NCI-H2227 (cell line): ENCODE measurements at regions not wholly inside any gene's neighbourhood (a gene's known extent, or its start where the extent isn't known, plus 50 kb on each side); places are given as distances from the start of the nearest gene placed in this dataset.
A peak's percentile ranks its signal among the peaks of the same experiment; 100 is the strongest.
"Not testable (repeated sequence)": the region's sequence is repeated elsewhere in the genome, so short reads cannot be mapped to it uniquely, and the experiment has no call there.

Source experiments
- DNase-seq: peaks from one replicate; lab custom pipeline; 2025; ENCODE audit not compliant: unreplicated experiment; lab: John Stamatoyannopoulos, UW

DNA sequence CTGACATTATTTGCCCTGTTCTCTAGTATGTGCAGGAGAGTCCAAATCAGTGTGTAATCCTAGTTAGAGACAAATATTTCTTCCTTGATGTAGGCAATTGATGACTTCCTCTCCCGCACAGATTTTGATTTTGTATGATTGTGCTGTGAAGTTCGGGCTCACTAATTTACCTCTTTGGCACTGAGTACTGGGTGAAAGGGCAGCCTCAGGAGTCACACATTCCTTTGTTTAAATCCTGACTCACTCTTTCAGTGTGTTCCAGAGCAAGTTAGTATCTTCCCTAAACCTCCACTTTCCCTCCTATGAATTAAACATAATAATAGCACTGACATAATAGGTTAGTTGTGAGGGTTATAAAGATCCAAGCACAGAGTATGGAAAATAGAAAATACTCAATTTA, 269.7 kb downstream of the ISL1 start:
- no peak for DNase-seq

DNA sequence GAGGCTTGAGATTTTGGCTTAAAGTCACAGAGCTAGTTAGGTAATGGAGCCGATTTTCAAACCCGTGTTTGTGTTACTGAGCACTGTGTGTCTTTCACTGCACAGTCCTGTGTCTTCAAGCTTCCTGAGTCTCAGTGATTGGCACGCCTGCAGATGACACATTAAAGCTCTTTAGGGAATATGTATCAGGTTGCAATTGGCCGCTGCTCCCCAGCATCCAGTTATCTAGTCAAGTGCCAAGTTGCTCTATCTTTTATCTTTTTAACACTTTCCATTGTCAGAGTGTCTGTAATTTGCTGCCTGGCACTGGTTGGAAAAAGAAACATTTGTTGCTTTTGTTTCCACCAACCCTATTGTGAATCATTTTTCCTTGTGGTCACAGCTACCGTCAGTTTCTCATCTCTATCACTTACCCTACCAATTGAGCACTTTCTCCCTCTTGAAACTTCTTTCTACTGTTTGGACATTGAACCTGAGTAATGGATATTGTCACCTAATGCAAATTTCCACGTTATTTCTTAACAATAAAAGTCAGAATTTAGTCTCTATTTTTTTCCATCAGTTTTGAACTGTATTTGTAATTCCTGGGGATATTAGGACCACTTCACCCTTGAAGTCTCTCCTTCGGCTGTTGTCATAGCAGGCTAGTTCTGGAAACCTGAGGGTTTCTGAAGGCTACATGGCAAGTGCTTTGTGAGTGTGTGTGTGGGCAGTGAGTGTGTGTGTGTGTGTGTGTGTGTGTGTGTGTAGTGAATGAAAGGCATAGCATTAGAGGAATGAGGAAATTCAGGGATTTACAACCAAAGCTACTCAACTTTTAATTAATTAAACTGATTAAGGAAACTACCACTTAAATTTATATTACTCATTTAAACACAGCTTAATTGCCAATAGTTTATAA, 274.3 kb downstream of the ISL1 start:
- no peak for DNase-seq

DNA sequence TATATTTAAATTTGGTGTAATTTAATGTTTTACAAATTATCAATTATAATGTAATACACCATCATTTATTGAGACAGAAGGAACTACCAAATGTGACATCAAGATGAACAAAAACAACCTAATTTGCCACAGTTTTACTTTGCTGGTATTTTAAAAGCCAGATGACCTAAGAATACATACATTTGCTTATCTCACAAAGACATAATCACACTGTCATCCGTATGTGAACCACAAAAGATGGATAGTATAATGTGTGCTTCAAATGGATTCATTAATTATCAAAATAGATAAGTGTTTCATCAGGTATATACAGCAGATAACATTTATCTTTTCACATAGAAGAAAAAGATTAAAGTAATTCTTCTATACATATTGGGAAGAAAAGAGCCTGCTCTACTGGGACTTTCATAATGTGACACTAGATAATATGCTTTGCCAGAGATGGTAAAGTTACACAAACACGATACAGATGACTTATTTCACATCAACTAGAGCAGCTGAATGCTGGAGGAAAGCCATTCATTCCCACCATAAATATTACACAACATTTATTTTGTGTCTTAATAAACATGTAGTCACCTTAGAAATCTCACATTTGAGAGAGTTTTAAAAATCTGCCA, 278.5 kb downstream of the ISL1 start:
- no peak for DNase-seq

DNA sequence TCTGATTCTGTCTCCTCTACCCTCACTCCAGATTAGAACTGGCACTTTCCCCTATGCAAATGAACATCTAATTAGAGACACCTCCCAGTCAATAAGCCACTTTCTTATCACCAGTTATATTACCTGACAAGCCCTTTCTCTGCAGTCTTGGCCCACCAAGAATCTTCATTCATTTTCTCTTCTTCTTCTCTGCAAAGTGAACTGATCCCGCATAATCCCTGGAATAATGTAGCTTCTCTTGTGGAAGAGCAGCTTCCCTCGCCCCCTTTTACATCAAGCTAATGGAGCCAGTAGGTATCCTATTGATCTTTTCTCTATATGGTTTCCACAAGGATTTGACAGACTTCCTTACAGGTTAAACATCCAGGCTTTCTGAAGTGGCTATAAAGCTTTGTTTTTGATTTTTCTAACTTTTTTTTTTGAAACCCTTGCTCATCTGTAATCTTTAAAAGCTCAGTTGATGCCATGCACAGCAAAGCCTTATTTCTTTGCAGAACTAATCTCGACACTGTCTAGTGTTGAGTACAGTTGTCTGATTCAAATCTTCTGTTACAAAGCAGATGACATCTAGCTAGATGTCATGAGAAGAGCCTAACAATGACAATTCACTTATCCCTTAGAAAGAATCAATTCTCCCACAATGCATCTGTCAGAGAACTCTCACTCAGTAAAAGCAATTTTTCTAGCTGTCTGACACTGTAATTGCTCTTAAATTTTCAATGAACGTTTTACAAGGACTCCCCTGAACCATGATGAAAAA, 281.4 kb downstream of the ISL1 start:
- peak; percentile 19 for DNase-seq

DNA sequence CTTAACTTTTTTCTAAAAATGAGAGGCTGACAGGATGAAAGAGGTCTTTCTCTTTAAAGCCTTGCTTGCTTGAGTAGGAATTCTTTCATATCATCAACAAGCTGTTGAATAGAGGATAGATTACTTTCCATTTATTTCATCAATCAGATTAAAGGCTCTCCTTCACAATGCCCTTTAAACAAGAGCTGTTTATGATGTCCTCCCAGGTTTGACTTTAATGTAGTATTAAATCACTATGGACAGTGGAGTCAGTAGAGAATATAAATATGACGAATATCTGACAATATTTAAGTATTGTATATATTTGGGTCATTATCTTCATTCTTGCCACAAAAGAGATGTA, 282.0 kb downstream of the ISL1 start:
- DNase-seq: no peak

DNA sequence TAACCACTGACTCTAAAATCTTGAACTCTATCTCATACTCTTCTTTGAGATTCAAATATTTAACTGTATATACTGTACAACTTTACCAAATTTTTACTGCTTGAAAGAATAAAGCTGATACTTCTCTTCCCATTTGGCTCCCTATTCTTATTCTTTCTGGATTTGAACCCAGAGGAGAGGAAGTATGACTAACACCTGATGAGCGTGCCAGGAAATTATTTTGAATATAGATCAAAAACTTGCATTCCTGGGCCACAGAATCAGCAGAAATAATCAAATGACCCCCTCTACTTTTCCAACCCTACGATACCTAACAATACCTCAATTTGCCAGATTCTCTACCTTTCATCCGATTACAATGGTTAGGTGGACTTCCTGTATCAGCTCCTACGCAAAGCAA, 285.8 kb downstream of the ISL1 start:
- DNase-seq: no peak

DNA sequence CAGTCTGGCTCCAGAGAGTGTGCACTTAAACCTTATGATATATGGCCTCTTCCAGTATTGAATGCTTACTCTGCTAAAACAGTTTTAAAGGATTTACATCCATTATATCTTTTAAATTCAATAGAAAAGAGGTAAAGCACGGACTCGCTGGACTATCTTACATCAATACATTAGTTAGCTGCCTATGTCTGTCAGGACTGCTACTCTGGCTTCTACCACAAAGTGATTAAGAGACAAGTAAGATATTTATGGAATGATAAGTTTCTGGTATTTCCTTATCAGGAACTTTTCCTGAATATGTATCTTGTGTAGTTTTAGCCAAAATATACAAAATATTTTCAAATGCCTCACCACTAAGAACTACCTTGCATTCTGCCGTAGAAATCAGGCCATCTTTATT, 295.1 kb downstream of the ISL1 start:
- no peak for DNase-seq

DNA sequence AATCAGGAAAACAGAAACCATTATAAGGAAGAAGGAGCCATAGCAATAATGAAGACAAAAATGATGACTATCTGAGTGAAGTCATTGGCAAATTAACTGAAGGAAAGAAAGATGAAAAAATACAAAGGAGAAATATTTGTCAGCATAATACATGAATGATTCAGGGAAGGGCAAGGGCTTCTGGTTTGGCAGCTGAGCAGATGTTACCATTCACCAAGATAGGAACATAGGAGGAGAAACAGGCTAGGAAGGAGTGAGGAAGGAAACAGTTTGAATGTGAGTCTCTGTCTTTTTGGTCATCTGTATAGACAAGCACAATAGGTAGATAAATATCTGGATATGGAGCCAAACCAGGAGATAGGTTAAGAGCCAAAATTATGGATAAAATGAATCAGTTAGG, 296.0 kb downstream of the ISL1 start:
- no peak for DNase-seq

DNA sequence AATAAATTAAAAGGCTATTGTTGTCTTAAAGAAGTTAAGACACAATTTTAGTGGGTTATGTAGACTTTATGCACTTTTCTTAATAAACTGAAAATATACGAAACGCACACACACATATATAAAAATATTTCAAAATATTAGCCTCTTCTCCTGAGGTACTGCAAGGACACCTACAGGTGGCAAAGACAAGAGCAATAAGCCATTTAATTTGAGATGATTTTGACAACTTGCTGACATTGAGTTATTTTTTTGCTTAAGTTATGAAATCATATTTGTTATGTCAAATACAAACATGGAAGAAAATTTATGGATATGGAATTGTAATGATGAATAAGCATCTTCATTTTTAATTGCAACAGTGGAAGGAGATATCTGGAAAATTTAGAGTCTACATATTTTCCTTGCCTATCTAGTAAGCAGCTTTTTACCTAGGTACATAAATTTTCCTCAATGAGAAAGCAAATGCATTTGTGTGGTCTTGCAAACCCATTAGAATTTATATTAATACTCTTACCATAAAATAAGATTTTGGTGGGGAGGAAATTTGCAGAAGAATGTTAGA, 301.6 kb downstream of the ISL1 start:
- no peak for DNase-seq

DNA sequence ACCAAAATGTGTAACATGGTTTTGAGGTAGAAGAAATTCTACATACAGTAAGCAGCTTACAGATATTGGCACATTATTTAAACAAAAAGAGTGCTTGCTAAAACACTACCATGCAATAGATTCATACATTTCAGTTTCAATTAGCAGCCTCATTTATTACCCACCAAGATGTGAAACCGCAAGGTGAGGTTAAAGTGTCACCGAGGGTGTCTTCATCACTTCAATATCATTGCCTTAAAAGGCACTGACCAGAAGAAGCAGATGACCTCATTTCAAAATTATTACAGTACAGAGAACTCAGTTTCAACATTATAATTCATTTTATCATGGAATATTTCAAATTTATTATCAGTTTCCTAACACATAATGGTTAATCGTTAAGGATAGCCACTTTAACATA, 302.2 kb downstream of the ISL1 start:
- DNase-seq: no peak

DNA sequence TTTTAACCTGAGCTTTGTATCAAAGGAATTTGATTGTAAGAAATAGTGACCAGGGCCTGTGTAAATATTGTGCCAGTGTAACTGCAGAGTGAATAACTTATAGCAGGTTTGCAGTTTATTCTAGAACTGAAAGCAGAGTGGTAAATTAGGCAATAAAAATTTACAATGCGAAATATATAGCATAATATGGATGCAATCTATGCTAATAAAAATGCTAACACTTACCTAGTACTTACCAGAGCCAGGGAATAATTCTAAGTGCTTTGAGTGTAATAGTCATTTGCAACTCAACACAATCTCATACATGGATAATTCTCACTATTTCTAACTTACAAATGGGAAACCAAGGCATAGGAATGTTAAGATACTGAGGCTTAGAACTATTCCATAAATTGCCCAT, 303.4 kb downstream of the ISL1 start:
- no peak for DNase-seq

DNA sequence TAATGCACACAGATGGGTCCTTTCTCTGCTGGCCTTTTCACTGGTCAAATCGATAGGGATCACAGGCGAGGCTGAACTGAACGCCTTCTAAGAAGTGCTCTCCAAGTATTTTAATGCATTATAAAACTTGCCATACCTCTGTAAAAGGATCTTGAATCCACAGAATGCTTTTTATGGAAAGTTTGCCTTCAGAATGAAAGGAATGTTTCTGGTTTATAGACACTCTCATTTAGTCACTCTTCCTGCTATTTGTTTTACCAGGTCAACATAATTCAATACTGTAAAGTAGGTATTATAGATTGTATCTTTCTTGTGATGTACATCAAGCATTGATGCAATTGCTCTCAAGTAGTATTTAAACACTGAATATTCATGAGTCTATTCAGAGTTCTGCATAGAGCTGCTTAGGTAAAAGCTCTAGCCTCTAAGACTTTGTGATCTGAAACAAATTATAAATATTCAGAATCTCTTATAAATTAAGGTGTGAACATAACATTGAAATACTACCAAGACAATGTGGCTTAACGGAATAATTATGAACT, 308.4 kb downstream of the ISL1 start:
- no peak for DNase-seq

DNA sequence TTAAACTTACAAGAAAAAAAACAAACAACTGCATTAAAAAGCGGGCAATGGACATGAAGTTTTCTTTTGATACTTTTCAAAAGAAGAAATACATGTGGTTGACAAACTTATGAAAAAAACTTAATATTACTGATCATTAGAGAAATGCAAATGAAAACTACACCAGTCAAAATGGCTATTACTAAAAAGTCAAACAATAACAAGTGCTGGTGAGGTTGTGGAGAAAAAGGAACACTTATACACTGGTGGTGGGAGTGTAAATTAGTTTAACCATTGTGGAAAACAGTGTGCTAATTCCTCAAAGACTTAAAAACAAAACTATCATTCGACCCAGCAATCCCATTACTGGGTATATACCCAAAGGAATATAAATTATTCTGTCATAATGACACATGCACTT, 311.6 kb downstream of the ISL1 start:
- no peak for DNase-seq

DNA sequence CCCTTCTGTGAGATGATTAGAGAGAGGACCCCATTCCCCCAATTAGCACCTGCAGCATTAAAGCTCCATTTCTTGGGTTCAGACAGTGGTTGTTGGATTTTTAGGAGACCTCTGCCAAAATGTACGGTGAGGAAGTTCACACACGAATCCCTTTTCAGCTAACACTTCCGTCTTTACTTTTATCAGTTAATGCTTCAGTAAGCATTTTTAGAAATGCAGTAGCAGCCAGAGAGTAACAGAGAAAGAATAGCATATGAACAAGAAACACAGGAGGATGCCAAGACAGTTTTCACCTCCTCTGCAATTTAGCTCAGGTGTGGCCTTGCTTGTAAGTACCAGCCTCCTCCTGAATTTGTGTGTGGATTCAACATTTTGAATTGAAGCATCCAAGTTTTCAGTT, 312.9 kb downstream of the ISL1 start:
- DNase-seq: no peak

DNA sequence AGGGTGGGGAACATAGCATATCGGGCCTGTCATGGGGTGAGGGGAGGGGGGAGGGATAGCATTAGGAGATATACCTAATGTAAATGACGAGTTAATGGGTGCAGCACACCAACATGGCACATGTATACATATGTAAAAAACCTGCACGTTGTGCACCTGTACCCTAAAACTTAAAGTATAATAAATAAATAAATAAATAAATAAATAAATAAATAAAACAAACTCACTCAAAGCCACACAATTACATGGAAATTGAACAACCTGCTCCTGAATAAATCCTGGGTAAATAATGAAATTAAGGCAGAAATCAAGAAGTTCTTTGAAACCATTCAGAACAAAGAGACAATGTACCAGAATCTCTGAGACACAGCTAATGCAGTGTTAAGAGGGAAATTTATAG, 318.8 kb downstream of the ISL1 start:
- DNase-seq: not testable (repeated sequence)

DNA sequence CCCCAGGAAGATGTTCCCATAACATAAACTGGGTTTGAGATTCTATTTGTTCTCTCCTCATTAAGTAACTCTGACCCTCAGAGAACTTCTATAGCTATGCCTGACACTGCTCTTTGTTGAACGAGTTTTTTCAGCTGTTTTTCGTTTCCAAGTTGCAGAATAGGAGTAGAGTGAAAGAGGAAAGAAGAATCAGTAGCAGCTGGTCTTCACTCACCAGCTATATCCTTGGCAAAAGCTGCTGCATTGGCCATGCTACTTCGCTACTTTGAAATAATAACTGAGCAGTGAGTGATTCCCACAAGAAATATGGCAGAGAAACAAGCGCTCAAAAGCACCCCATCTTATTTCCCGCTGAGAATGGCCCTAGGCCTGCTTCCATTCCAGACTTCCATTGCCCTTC, 329.0 kb downstream of the ISL1 start:
- no peak for DNase-seq

DNA sequence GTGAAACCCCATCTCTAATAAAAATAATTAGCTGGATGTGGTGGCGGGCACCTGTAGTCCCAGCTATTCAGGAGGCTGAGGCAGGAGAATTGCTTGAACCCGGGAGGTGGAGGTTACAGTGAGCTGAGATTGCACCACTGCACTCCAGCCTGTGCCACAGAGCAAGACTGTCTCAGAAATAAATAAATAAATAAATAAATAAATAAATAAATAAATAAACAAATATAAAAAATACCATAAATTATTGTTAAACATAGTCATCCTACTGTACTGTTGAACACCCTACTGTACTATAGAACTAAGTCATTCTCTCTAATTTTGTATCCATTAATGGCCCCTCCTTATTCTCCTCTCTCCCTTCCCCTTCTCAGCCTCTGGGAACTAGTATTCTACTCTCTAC, 332.2 kb downstream of the ISL1 start:
- DNase-seq: not testable (repeated sequence)

DNA sequence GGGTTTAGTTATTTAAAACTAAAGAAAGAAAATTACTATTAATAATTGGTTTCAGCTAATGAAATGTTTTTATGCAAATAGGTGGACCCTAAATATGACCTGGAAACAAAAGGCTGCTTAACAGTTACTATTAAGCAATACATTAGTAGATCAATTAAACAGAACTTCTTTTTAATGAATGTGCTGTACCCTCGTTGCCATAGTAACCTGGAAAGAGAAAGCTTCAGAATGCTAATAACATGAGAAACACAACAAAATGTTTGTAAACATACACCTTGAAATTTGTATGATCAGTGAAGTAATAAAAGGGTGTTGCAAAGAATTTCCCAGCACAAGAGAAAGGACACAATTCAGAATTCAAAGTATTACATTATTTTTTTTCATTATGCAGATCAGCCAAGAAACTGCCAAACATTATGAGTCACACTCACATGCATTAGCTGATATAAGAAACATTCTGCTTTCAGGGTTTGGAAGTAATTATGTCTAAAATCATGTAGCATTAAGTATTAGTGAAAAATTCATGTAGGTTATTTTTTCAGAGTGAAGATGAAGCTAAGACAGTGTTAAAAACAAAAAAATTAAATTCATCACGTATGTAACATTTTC, 348.3 kb downstream of the ISL1 start:
- no peak for DNase-seq

DNA sequence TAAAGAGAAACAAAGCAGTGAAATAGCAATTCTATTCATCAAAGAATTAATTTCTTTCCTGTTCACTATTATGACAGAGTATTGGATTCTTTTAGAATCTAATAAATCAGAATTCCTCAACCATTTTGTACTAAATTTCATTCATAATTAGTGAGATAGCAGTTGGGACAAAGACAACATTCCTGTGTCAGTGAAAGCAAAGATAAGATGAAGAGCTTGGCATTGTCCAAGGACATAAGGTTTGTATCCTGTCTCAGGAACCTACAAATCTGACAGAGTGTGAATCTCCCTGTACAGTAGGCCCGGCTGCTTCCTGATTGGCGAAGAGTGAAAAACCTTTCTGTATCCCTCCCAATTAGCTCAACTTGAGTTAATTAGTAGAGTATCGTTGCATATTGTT, 349.1 kb downstream of the ISL1 start:
- DNase-seq: no peak

DNA sequence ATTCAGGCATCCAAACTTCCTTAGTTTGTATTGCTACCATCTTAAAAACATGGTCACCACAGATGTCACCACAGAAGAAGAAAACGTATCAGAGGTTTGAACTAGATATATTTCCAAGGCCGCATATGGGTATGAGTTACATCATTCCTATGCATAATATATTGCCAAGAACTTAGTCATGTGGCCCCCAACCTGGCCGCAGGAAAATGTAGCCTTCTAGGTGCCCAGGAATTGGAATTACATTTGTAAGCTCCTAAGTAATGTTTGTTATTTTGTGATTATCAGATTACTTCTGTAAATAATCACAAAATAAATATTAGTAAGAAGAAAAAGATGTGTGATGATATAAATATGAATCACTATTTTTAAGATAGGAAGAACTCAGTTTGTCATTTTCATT, 351.4 kb downstream of the ISL1 start:
- DNase-seq: no peak

DNA sequence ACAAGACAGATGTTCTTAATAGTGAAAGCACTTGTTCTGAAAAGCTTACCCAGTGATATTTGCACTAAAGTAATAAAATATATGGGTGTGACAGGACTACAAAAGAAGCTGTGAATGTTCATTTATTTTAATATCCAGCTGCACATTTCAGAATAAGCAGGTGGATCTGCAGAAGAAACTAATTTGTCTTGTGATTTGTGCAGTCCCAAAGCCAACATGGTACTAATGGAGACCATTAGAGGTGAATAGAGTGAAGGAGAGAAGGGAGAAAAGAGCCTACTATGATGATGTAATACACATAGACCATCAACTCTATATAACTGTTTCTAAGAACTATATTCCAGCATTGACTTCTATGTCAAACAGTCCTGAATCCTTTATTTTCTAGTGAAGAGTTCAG, 362.8 kb downstream of the ISL1 start:
- DNase-seq: no peak
